ENCODE measurements at regions not wholly inside any gene's neighbourhood (a gene's known extent, or its start where the extent isn't known, plus 50 kb on each side); places are given as distances from the start of the nearest gene placed in this dataset.
A peak's percentile ranks its signal among the peaks of the same experiment; 100 is the strongest.

- Histone ChIP-seq H2BK15ac (ENCODE audit: low read length) (no peak overlapping the region), H3K79me1 (ENCODE audit: low read depth, low read length) (no peaks in the 10 kb centered on the region), H2AFZ (ENCODE audit: low read length) (no peak overlapping the region), H3K14ac (ENCODE audit: low read length) (no peak overlapping the region), H3K27me3 (ENCODE audit: control insufficient read depth in 3 of 3, insufficient read depth in 3 of 3, low read depth in 1 of 3, low read length in 3 of 3) (no peaks in the 10 kb centered on the region), H3K36me3 (replicated peaks in 1 of 2; ENCODE audit: control insufficient read depth in 2 of 2, insufficient read depth in 2 of 2, low read length in 2 of 2) (no peaks in the 10 kb centered on the region), H3K4me3 (ENCODE audit: low read length in 2 of 2) (no peak overlapping the region), H3K9me3 (replicated peaks in 1 of 2; ENCODE audit: control insufficient read depth in 2 of 2, insufficient read depth in 1 of 2, low read depth in 1 of 2, low read length in 2 of 2) (no peaks in the 10 kb centered on the region), H3K4me2 (ENCODE audit: insufficient read depth, low read length, poor library complexity, severe bottlenecking) (no peak overlapping the region), H2BK12ac (ENCODE audit: low read length) (no peak overlapping the region), H3K18ac (ENCODE audit: low read length) (no peak overlapping the region), H3K4ac (ENCODE audit: low read length) (no peak overlapping the region), H3K23ac (ENCODE audit: low read depth, low read length, poor library complexity) (no peak overlapping the region), H4K91ac (ENCODE audit: low read depth, low read length, poor library complexity) (no peak overlapping the region), H4K8ac (ENCODE audit: low read depth, low read length) (no peak overlapping the region), H3K27ac (replicated peaks; ENCODE audit: low read length) (no peak overlapping the region), H2BK5ac (ENCODE audit: low read length) (no peak overlapping the region), H3K9ac (ENCODE audit: low read depth, low read length, poor library complexity) (no peak overlapping the region), H2BK120ac (ENCODE audit: low read depth, low read length) (no peak overlapping the region), H2AK5ac (ENCODE audit: low read depth, low read length) (no peak overlapping the region), H3K4me1 (ENCODE audit: control insufficient read depth in 2 of 2, insufficient read depth in 1 of 2, low read depth in 1 of 2, low read length in 2 of 2) (peaks cover 0 to 2% of the 10 kb centered on the region in 2 donors)
- DNase-seq (ENCODE audit: low spot score), result no peak
- WGBS, 2 donors (ENCODE audit: extremely low coverage in 2 of 2, insufficient read length in 2 of 2, insufficient replicate concordance in 1 of 2), result no CpG with 5 or more reads among the region's 1 CpG
Measured at GRCh38 chr4:96097693-96098092, 257.8 kb downstream of the PDHA2 start.

GRCh38 chr4:96099031-96099430, 259.1 kb downstream of the PDHA2 start:
- DNase-seq (ENCODE audit: low spot score), result no peak
- Histone ChIP-seq H3K9ac (ENCODE audit: low read depth, low read length, poor library complexity) (no peak overlapping the region), H3K4ac (ENCODE audit: low read length) (no peak overlapping the region), H3K27ac (replicated peaks; ENCODE audit: low read length) (no peak overlapping the region), H3K18ac (ENCODE audit: low read length) (no peak overlapping the region), H3K4me3 (ENCODE audit: low read length in 2 of 2) (no peak overlapping the region), H2BK12ac (ENCODE audit: low read length) (no peak overlapping the region), H2AFZ (ENCODE audit: low read length) (no peak overlapping the region), H3K79me1 (ENCODE audit: low read depth, low read length) (no peaks in the 10 kb centered on the region), H2AK5ac (ENCODE audit: low read depth, low read length) (no peak overlapping the region), H3K4me1 (ENCODE audit: control insufficient read depth in 2 of 2, insufficient read depth in 1 of 2, low read depth in 1 of 2, low read length in 2 of 2) (peaks cover 0 to 2% of the 10 kb centered on the region in 2 donors), H3K27me3 (ENCODE audit: control insufficient read depth in 3 of 3, insufficient read depth in 3 of 3, low read depth in 1 of 3, low read length in 3 of 3) (no peaks in the 10 kb centered on the region), H3K36me3 (replicated peaks in 1 of 2; ENCODE audit: control insufficient read depth in 2 of 2, insufficient read depth in 2 of 2, low read length in 2 of 2) (no peaks in the 10 kb centered on the region), H3K23ac (ENCODE audit: low read depth, low read length, poor library complexity) (no peak overlapping the region), H2BK5ac (ENCODE audit: low read length) (no peak overlapping the region), H3K9me3 (replicated peaks in 1 of 2; ENCODE audit: control insufficient read depth in 2 of 2, insufficient read depth in 1 of 2, low read depth in 1 of 2, low read length in 2 of 2) (no peaks in the 10 kb centered on the region), H3K14ac (ENCODE audit: low read length) (no peak overlapping the region), H4K91ac (ENCODE audit: low read depth, low read length, poor library complexity) (no peak overlapping the region), H3K4me2 (ENCODE audit: insufficient read depth, low read length, poor library complexity, severe bottlenecking) (no peak overlapping the region), H4K8ac (ENCODE audit: low read depth, low read length) (no peak overlapping the region), H2BK120ac (ENCODE audit: low read depth, low read length) (no peak overlapping the region), H2BK15ac (ENCODE audit: low read length) (no peak overlapping the region)
- no CpG with 5 or more reads among the region's 1 CpG for WGBS, 2 donors (ENCODE audit: extremely low coverage in 2 of 2, insufficient read length in 2 of 2, insufficient replicate concordance in 1 of 2)

- no peak overlapping the region for H3K27ac ChIP-seq (replicated peaks; ENCODE audit: low read length)
- no peak for DNase-seq (ENCODE audit: low spot score)
- H3K27me3 ChIP-seq (ENCODE audit: control insufficient read depth in 3 of 3, insufficient read depth in 3 of 3, low read depth in 1 of 3, low read length in 3 of 3), result no peaks in the 10 kb centered on the region
- H2AFZ ChIP-seq (ENCODE audit: low read length), result no peak overlapping the region
- H3K36me3 ChIP-seq (replicated peaks in 1 of 2; ENCODE audit: control insufficient read depth in 2 of 2, insufficient read depth in 2 of 2, low read length in 2 of 2), result no peaks in the 10 kb centered on the region
- H4K91ac ChIP-seq (ENCODE audit: low read depth, low read length, poor library complexity), result no peak overlapping the region
- H2BK12ac ChIP-seq (ENCODE audit: low read length), result no peak overlapping the region
- no peak overlapping the region for H2AK5ac ChIP-seq (ENCODE audit: low read depth, low read length)
- no CpG with 5 or more reads among the region's 3 CpGs for WGBS, 2 donors (ENCODE audit: extremely low coverage in 2 of 2, insufficient read length in 2 of 2, insufficient replicate concordance in 1 of 2)
- no peaks in the 10 kb centered on the region for H3K9me3 ChIP-seq (replicated peaks in 1 of 2; ENCODE audit: control insufficient read depth in 2 of 2, insufficient read depth in 1 of 2, low read depth in 1 of 2, low read length in 2 of 2)
- H3K9ac ChIP-seq (ENCODE audit: low read depth, low read length, poor library complexity), result no peak overlapping the region
- H3K4me1 ChIP-seq (ENCODE audit: control insufficient read depth in 2 of 2, insufficient read depth in 1 of 2, low read depth in 1 of 2, low read length in 2 of 2), result no peaks in the 10 kb centered on the region
- no peak overlapping the region for H2BK15ac ChIP-seq (ENCODE audit: low read length)
- H3K4ac ChIP-seq (ENCODE audit: low read length), result no peak overlapping the region
- no peak overlapping the region for H2BK5ac ChIP-seq (ENCODE audit: low read length)
- H3K14ac ChIP-seq (ENCODE audit: low read length), result no peak overlapping the region
- H3K79me1 ChIP-seq (ENCODE audit: low read depth, low read length), result no peaks in the 10 kb centered on the region
- no peak overlapping the region for H3K18ac ChIP-seq (ENCODE audit: low read length)
- H3K4me3 ChIP-seq (ENCODE audit: low read length in 2 of 2), result no peak overlapping the region
- H3K4me2 ChIP-seq (ENCODE audit: insufficient read depth, low read length, poor library complexity, severe bottlenecking), result no peak overlapping the region
- H4K8ac ChIP-seq (ENCODE audit: low read depth, low read length), result no peak overlapping the region
- no peak overlapping the region for H2BK120ac ChIP-seq (ENCODE audit: low read depth, low read length)
- no peak overlapping the region for H3K23ac ChIP-seq (ENCODE audit: low read depth, low read length, poor library complexity)
Measured at GRCh38 chr4:96102541-96103026, 262.7 kb downstream of the PDHA2 start.

GRCh38 chr4:96103086-96103485, 263.2 kb downstream of the PDHA2 start:
- H3K9ac ChIP-seq (ENCODE audit: low read depth, low read length, poor library complexity), result no peak overlapping the region
- H3K9me3 ChIP-seq (replicated peaks in 1 of 2; ENCODE audit: control insufficient read depth in 2 of 2, insufficient read depth in 1 of 2, low read depth in 1 of 2, low read length in 2 of 2), result no peaks in the 10 kb centered on the region
- no peak overlapping the region for H3K14ac ChIP-seq (ENCODE audit: low read length)
- H3K27ac ChIP-seq (replicated peaks; ENCODE audit: low read length), result no peak overlapping the region
- no peaks in the 10 kb centered on the region for H3K27me3 ChIP-seq (ENCODE audit: control insufficient read depth in 3 of 3, insufficient read depth in 3 of 3, low read depth in 1 of 3, low read length in 3 of 3)
- peak overlapping the region; percentile 40 for H2AFZ ChIP-seq (ENCODE audit: low read length)
- H3K23ac ChIP-seq (ENCODE audit: low read depth, low read length, poor library complexity), result no peak overlapping the region
- H3K79me1 ChIP-seq (ENCODE audit: low read depth, low read length), result no peaks in the 10 kb centered on the region
- H4K91ac ChIP-seq (ENCODE audit: low read depth, low read length, poor library complexity), result no peak overlapping the region
- H2BK15ac ChIP-seq (ENCODE audit: low read length), result no peak overlapping the region
- no peak for DNase-seq (ENCODE audit: low spot score)
- H3K4me1 ChIP-seq (ENCODE audit: control insufficient read depth in 2 of 2, insufficient read depth in 1 of 2, low read depth in 1 of 2, low read length in 2 of 2), result no peaks in the 10 kb centered on the region
- no peak overlapping the region for H3K18ac ChIP-seq (ENCODE audit: low read length)
- H2BK12ac ChIP-seq (ENCODE audit: low read length), result no peak overlapping the region
- H3K36me3 ChIP-seq (replicated peaks in 1 of 2; ENCODE audit: control insufficient read depth in 2 of 2, insufficient read depth in 2 of 2, low read length in 2 of 2), result no peaks in the 10 kb centered on the region
- no CpG with 5 or more reads among the region's 5 CpGs for WGBS, 2 donors (ENCODE audit: extremely low coverage in 2 of 2, insufficient read length in 2 of 2, insufficient replicate concordance in 1 of 2)
- no peak overlapping the region for H3K4me2 ChIP-seq (ENCODE audit: insufficient read depth, low read length, poor library complexity, severe bottlenecking)
- H2BK5ac ChIP-seq (ENCODE audit: low read length), result no peak overlapping the region
- H3K4me3 ChIP-seq (ENCODE audit: low read length in 2 of 2), result no peak overlapping the region
- no peak overlapping the region for H2AK5ac ChIP-seq (ENCODE audit: low read depth, low read length)
- no peak overlapping the region for H4K8ac ChIP-seq (ENCODE audit: low read depth, low read length)
- H3K4ac ChIP-seq (ENCODE audit: low read length), result no peak overlapping the region
- no peak overlapping the region for H2BK120ac ChIP-seq (ENCODE audit: low read depth, low read length)
